CD4-positive, alpha-beta T cell (primary cell): ENCODE measurements at regions not wholly inside any gene's neighbourhood (a gene's known extent, or its start where the extent isn't known, plus 50 kb on each side); places are given as distances from the start of the nearest gene placed in this dataset.

Experiments used
- ATAC-seq: fragments of 200-7000 bp; cut with Tn5 transposase; one replicate; pipeline ENCODE4 v1.10.0; 2022; ENCODE audit warnings: mild to moderate bottlenecking; ENCODE audit not compliant: poor library complexity
- CTCF ChIA-PET: fragments of 350-600 bp; sonication (Branson Sonifier 250); formaldehyde crosslinking; loops from one replicate; lab custom pipeline; 2021; ENCODE audit warnings: antibody characterized with exemption, inconsistent platforms; lab: Charles Lee
- POLR2A ChIA-PET: fragments of 350-600 bp; sonication (Branson Sonifier 250); formaldehyde crosslinking; loops from one replicate; lab custom pipeline; 2021; ENCODE audit warnings: antibody characterized with exemption, inconsistent platforms; lab: Charles Lee
- DNase-seq, 14 experiments: peaks; one replicate each; pipeline ENCODE4 v3.0.0-alpha.2; 2013 to 2020; ENCODE audit warnings: mixed read lengths in 2 of 14
- H3K27ac ChIP-seq, 2 donors: one replicate each; pipeline versions ENCODE4 v1.5.1 to v1.7.0; 2013; ENCODE audit warnings: low read length in 2 of 2, low read depth in 1 of 2, mild to moderate bottlenecking in 1 of 2
- H3K27me3 ChIP-seq, 2 experiments: 1 replicate in 1 of 2; 2 replicates in 1 of 2; pipeline versions ENCODE4 v1.6.1 to v1.7.0; 2013; ENCODE audit warnings: low read length in 2 of 2, control low read depth in 1 of 2, mild to moderate bottlenecking in 1 of 2, moderate library complexity in 1 of 2; ENCODE audit not compliant: insufficient read depth in 2 of 2, control insufficient read depth in 1 of 2
- H3K36me3 ChIP-seq: one replicate; pipeline ENCODE4 v1.6.1; 2013; ENCODE audit warnings: low read length, control low read depth; ENCODE audit not compliant: insufficient read depth
- H3K4me1 ChIP-seq: one replicate; pipeline ENCODE4 v1.6.1; 2013; ENCODE audit warnings: low read length, control low read depth; ENCODE audit not compliant: insufficient read depth
- H3K4me3 ChIP-seq: one replicate; pipeline ENCODE4 v1.5.1; 2013; ENCODE audit warnings: mild to moderate bottlenecking, low read length, moderate library complexity
- H3K9me3 ChIP-seq, 2 experiments: 1 replicate in 1 of 2; 2 replicates in 1 of 2; pipeline versions ENCODE4 v1.6.1 to v1.7.0; 2013; ENCODE audit warnings: low read length in 2 of 2, mild to moderate bottlenecking in 2 of 2, control low read depth in 1 of 2, moderate library complexity in 1 of 2; ENCODE audit not compliant: control insufficient read depth in 1 of 2, insufficient read depth in 1 of 2
- H3K27ac Mint-ChIP-seq: one replicate; pipeline ENCODE4 v1.8.0; 2020; ENCODE audit warnings: mixed read lengths
- H3K27me3 Mint-ChIP-seq: one replicate; pipeline ENCODE4 v1.8.0; 2021; ENCODE audit warnings: mixed read lengths
- H3K36me3 Mint-ChIP-seq: one replicate; pipeline ENCODE4 v1.8.0; 2021; ENCODE audit warnings: low read depth, mixed read lengths
- H3K4me1 Mint-ChIP-seq: one replicate; pipeline ENCODE4 v1.8.0; 2021; ENCODE audit warnings: low read depth, mixed read lengths
- H3K4me3 Mint-ChIP-seq: one replicate; pipeline ENCODE4 v1.8.0; 2020; ENCODE audit warnings: mild to moderate bottlenecking, mixed read lengths
- H3K9me3 Mint-ChIP-seq: one replicate; pipeline ENCODE4 v1.8.0; 2020; ENCODE audit warnings: mixed read lengths
- CTCF ChIP-seq: fragments of 200-600 bp; IDR thresholded peaks from one replicate; pipeline ENCODE4 v1.8.0; 2022; ENCODE audit warnings: antibody characterized with exemption, mild to moderate bottlenecking
- intact Hi-C, 2 experiments: fragments of 100-400 bp; cut with DNase I in 1 of 2; cut with micrococcal nuclease in 1 of 2; formaldehyde crosslinking; loops; one replicate each; pipeline versions ENCODE4 v1.15.1 to v1.9.0; 2023 to 2025; cut with DNase I, micrococcal nuclease

GRCh38 chrX:125758819-125759218 lies 407.3 kb downstream of the DCAF12L2 start:
- Histone ChIP-seq H3K4me3 (no peak overlapping the region), H3K4me1 (no peaks in the 10 kb centered on the region), H3K36me3 (no peaks in the 10 kb centered on the region), H3K9me3 (no peaks in the 10 kb centered on the region), H3K27ac (no peak overlapping the region), H3K27me3 (no peaks in the 10 kb centered on the region)
- Mint-ChIP-seq H3K27ac (no peak overlapping the region), H3K27me3 (no peaks in the 10 kb centered on the region), H3K4me3 (no peak overlapping the region), H3K36me3 (no peaks in the 10 kb centered on the region), H3K4me1 (no peaks in the 10 kb centered on the region), H3K9me3 (no peaks in the 10 kb centered on the region)
- TF ChIP-seq CTCF, result no peak
- ATAC-seq (no peak), DNase-seq (no peak)
- ChIA-PET CTCF (no interaction called here), POLR2A (no interaction called here)
- intact Hi-C loops, result no loop called here

GRCh38 chrX:125762954-125763353 lies 403.1 kb downstream of the DCAF12L2 start:
- Histone ChIP-seq H3K27ac (no peak overlapping the region), H3K4me1 (no peaks in the 10 kb centered on the region), H3K36me3 (no peaks in the 10 kb centered on the region), H3K27me3 (no peaks in the 10 kb centered on the region), H3K9me3 (no peaks in the 10 kb centered on the region), H3K4me3 (no peak overlapping the region)
- no peak for TF ChIP-seq CTCF
- Mint-ChIP-seq H3K27ac (no peak overlapping the region), H3K36me3 (no peaks in the 10 kb centered on the region), H3K27me3 (no peaks in the 10 kb centered on the region), H3K9me3 (no peaks in the 10 kb centered on the region), H3K4me3 (no peak overlapping the region), H3K4me1 (no peaks in the 10 kb centered on the region)
- ChIA-PET CTCF (no interaction called here), POLR2A (no interaction called here)
- DNase-seq (no peak), ATAC-seq (no peak)
- intact Hi-C loops, result no loop called here

- H3K36me3 Mint-ChIP-seq, result no peaks in the 10 kb centered on the region
- no peak for TF ChIP-seq CTCF
Measured at GRCh38 chrX:125765347-125765746, 400.7 kb downstream of the DCAF12L2 start.

More at GRCh38 chrX:125765347-125765746, 400.7 kb downstream of the DCAF12L2 start:
- intact Hi-C loops, result no loop called here
- Mint-ChIP-seq H3K4me1 (no peaks in the 10 kb centered on the region), H3K9me3 (no peaks in the 10 kb centered on the region), H3K27ac (no peak overlapping the region), H3K27me3 (no peaks in the 10 kb centered on the region), H3K4me3 (no peak overlapping the region)
- H3K4me3 ChIP-seq, result no peak overlapping the region
- ATAC-seq (no peak), DNase-seq (no peak)
- no peaks in the 10 kb centered on the region for H3K27me3 ChIP-seq
- H3K36me3 ChIP-seq, result no peaks in the 10 kb centered on the region
- no peak overlapping the region for H3K27ac ChIP-seq
- CTCF ChIA-PET, result no interaction called here
- no peaks in the 10 kb centered on the region for H3K4me1 ChIP-seq
- no peaks in the 10 kb centered on the region for H3K9me3 ChIP-seq
- POLR2A ChIA-PET, result no interaction called here
